H9 (cell line): ENCODE measurements at regions not wholly inside any gene's neighbourhood (a gene's known extent, or its start where the extent isn't known, plus 50 kb on each side); places are given as distances from the start of the nearest gene placed in this dataset.

ENCODE experiments used
- DNase-seq: peaks from one replicate; pipeline ENCODE4 v3.0.0-alpha.2; 2017
- H2AFZ ChIP-seq: one replicate; pipeline ENCODE4 v1.6.1; 2013; ENCODE audit warnings: mild to moderate bottlenecking, low read length, control low read depth, moderate library complexity
- H2AK5ac ChIP-seq: 2 replicates; pipeline ENCODE4 v1.6.1; 2013; ENCODE audit warnings: low read length, control low read depth, mixed read lengths; ENCODE audit not compliant: insufficient read length
- H2BK120ac ChIP-seq: one replicate; pipeline ENCODE4 v1.6.1; 2013; ENCODE audit warnings: low read depth, mild to moderate bottlenecking, low read length, control low read depth, inconsistent platforms; ENCODE audit not compliant: poor library complexity, severe bottlenecking
- H2BK12ac ChIP-seq: 2 replicates; pipeline ENCODE4 v1.6.1; 2013; ENCODE audit warnings: low read length, control low read depth, mixed read lengths, low read depth; ENCODE audit not compliant: insufficient read length
- H2BK15ac ChIP-seq: 2 replicates; pipeline ENCODE4 v1.6.1; 2013; ENCODE audit warnings: low read depth, low read length, control low read depth
- H2BK20ac ChIP-seq: one replicate; pipeline ENCODE4 v1.6.1; 2013; ENCODE audit warnings: low read depth, mild to moderate bottlenecking, low read length, control low read depth, inconsistent platforms; ENCODE audit not compliant: poor library complexity, severe bottlenecking
- H2BK5ac ChIP-seq: 2 replicates; pipeline ENCODE4 v1.6.1; 2013; ENCODE audit warnings: low read length, control low read depth, mixed read lengths; ENCODE audit not compliant: insufficient read length
- H3K14ac ChIP-seq: 2 replicates; pipeline ENCODE4 v1.6.1; 2013; ENCODE audit warnings: low read length, control low read depth; ENCODE audit not compliant: insufficient read depth
- H3K18ac ChIP-seq: 2 replicates; pipeline ENCODE4 v1.6.1; 2013; ENCODE audit warnings: low read depth, mild to moderate bottlenecking, mixed read lengths, low read length, control low read depth; ENCODE audit not compliant: insufficient read length
- H3K23ac ChIP-seq: 2 replicates; pipeline ENCODE4 v1.6.1; 2013; ENCODE audit warnings: low read length, control low read depth, mixed read lengths, low read depth; ENCODE audit not compliant: insufficient read length
- H3K23me2 ChIP-seq: 2 replicates; pipeline ENCODE4 v1.6.1; 2013; ENCODE audit warnings: low read depth, mild to moderate bottlenecking, mixed read lengths, low read length, control low read depth; ENCODE audit not compliant: insufficient read length, poor library complexity, severe bottlenecking
- H3K27ac ChIP-seq: 2 replicates; pipeline ENCODE4 v1.5.1; 2013; ENCODE audit warnings: low read length, control low read depth, mixed read lengths, low read depth; ENCODE audit not compliant: insufficient read length
- H3K27me3 ChIP-seq: 2 replicates; pipeline ENCODE4 v1.6.1; 2013; ENCODE audit warnings: low read length, control low read depth, inconsistent platforms; ENCODE audit not compliant: insufficient read depth
- H3K4ac ChIP-seq: 2 replicates; pipeline ENCODE4 v1.6.1; 2013; ENCODE audit warnings: low read depth, mild to moderate bottlenecking, control low read depth, inconsistent platforms, low read length, moderate library complexity
- H3K4me1 ChIP-seq: 2 replicates; pipeline ENCODE4 v1.6.1; 2013; ENCODE audit warnings: low read length, control low read depth, inconsistent platforms; ENCODE audit not compliant: insufficient read depth
- H3K4me2 ChIP-seq: 2 replicates; pipeline ENCODE4 v1.6.1; 2013; ENCODE audit warnings: low read length, control low read depth, mixed read lengths; ENCODE audit not compliant: insufficient read length, insufficient read depth
- H3K56ac ChIP-seq: 2 replicates; pipeline ENCODE4 v1.6.1; 2013; ENCODE audit warnings: low read depth, mild to moderate bottlenecking, mixed read lengths, low read length, control low read depth; ENCODE audit not compliant: insufficient read length
- H3K79me1 ChIP-seq: 2 replicates; pipeline ENCODE4 v1.6.1; 2013; ENCODE audit warnings: low read depth, mild to moderate bottlenecking, moderate library complexity, low read length, control low read depth, inconsistent platforms; ENCODE audit not compliant: insufficient read depth, poor library complexity, severe bottlenecking
- H3K79me2 ChIP-seq: 2 replicates; pipeline ENCODE4 v1.6.1; 2013; ENCODE audit warnings: low read length, control low read depth, inconsistent platforms; ENCODE audit not compliant: insufficient read depth
- H3K9ac ChIP-seq: 2 replicates; pipeline ENCODE4 v1.6.1; 2013; ENCODE audit warnings: low read length, control low read depth, mixed read lengths; ENCODE audit not compliant: insufficient read length; ENCODE audit errors: extremely low read depth
- H3K9me3 ChIP-seq: one replicate; pipeline ENCODE4 v1.6.1; 2013; ENCODE audit warnings: low read depth, low read length, inconsistent platforms; ENCODE audit not compliant: control insufficient read depth
- H3T11ph ChIP-seq: one replicate; pipeline ENCODE4 v1.6.1; 2013; ENCODE audit warnings: mild to moderate bottlenecking, low read length, control low read depth, inconsistent platforms
- H4K20me1 ChIP-seq: one replicate; pipeline ENCODE4 v1.6.1; 2013; ENCODE audit not compliant: control insufficient read depth, insufficient read length, insufficient read depth
- H4K5ac ChIP-seq: 2 replicates; pipeline ENCODE4 v1.6.1; 2013; ENCODE audit warnings: low read depth, mild to moderate bottlenecking, mixed read lengths, low read length, control low read depth; ENCODE audit not compliant: insufficient read length
- H4K8ac ChIP-seq: replicated peaks from 2 replicates; pipeline ENCODE4 v1.6.1; 2013; ENCODE audit warnings: low read length, control low read depth, mixed read lengths, low read depth; ENCODE audit not compliant: insufficient read length
- H4K91ac ChIP-seq: 2 replicates; pipeline ENCODE4 v1.6.1; 2013; ENCODE audit warnings: low read depth, mild to moderate bottlenecking, moderate library complexity, mixed read lengths, low read length, control low read depth; ENCODE audit not compliant: insufficient read length
- H3K27ac Mint-ChIP-seq, 3 experiments: 2 replicates in 2 of 3; 3 replicates in 1 of 3; pipeline ENCODE4 v1.8.0; 2020 to 2021; ENCODE audit warnings: mixed read lengths in 3 of 3, mild to moderate bottlenecking in 1 of 3, moderate library complexity in 1 of 3
- H3K27me3 Mint-ChIP-seq: 2 replicates; pipeline ENCODE4 v1.8.0; 2021; ENCODE audit warnings: low read depth, mild to moderate bottlenecking, moderate library complexity, mixed read lengths
- H3K36me3 Mint-ChIP-seq, 3 experiments: 2 replicates in 2 of 3; 3 replicates in 1 of 3; pipeline ENCODE4 v1.8.0; 2020 to 2021; ENCODE audit warnings: low read depth in 3 of 3, mixed read lengths in 3 of 3; ENCODE audit not compliant: insufficient read depth in 1 of 3
- H3K4me1 Mint-ChIP-seq, 2 experiments: 2 replicates each; pipeline ENCODE4 v1.8.0; 2020; ENCODE audit warnings: mixed read lengths in 2 of 2
- H3K4me3 Mint-ChIP-seq, 2 experiments: 2 replicates in 1 of 2; 3 replicates in 1 of 2; pipeline ENCODE4 v1.8.0; 2020 to 2021; ENCODE audit warnings: mild to moderate bottlenecking in 2 of 2, mixed read lengths in 2 of 2, moderate library complexity in 1 of 2
- H3K9me3 Mint-ChIP-seq, 2 experiments: 2 replicates in 1 of 2; 3 replicates in 1 of 2; pipeline ENCODE4 v1.8.0; 2020; ENCODE audit warnings: mild to moderate bottlenecking in 2 of 2, mixed read lengths in 2 of 2, moderate library complexity in 1 of 2
- CTCF ChIP-seq: fragments of 200-600 bp; sonication (generic); conservative IDR thresholded peaks from 3 replicates; pipeline ENCODE4 v1.8.0; 2021; ENCODE audit warnings: antibody characterized with exemption, mild to moderate bottlenecking
- WGBS: extraction: QIAGEN DNeasy Blood & Tissue Kit; methylation state at CpG from one replicate; pipeline ENCODE4 v1.1.7; 2013; ENCODE audit warnings: missing lambda C conversion rate, low lambda C conversion rate, mixed read lengths; ENCODE audit not compliant: insufficient read length; ENCODE audit errors: extremely low coverage; 5-methylcytosine and 5-hydroxymethylcytosine counted together

GRCh38 chr3:159761848-159762635, 226.6 kb upstream of the IL12A start:
- no peak overlapping the region for H3K18ac ChIP-seq

More at GRCh38 chr3:159761848-159762635, 226.6 kb upstream of the IL12A start:
- Histone ChIP-seq H3K79me2 (no peaks in the 10 kb centered on the region), H2BK120ac (no peak overlapping the region), H3T11ph (no peak overlapping the region), H2BK12ac (no peak overlapping the region), H3K4me1 (peaks cover 7% of the 10 kb centered on the region; the same call in 1 of the 2 replicates), H3K9me3 (no peaks in the 10 kb centered on the region), H3K56ac (no peak overlapping the region), H3K4ac (no peak overlapping the region), H3K27ac (no peak overlapping the region), H3K23ac (no peak overlapping the region), H2BK20ac (no peak overlapping the region), H3K9ac (no peak overlapping the region), H3K23me2 (peaks cover 19% of the 10 kb centered on the region), H4K5ac (no peak overlapping the region), H2BK15ac (no peak overlapping the region), H3K14ac (no peak overlapping the region), H2AK5ac (no peak overlapping the region), H3K79me1 (no peaks in the 10 kb centered on the region), H3K27me3 (no peaks in the 10 kb centered on the region; the same call in 1 of the 2 replicates), H4K8ac (no peak overlapping the region), H3K4me2 (peak overlapping the region; percentile 67), H2BK5ac (no peak overlapping the region), H2AFZ (no peak overlapping the region), H4K91ac (no peak overlapping the region), H4K20me1 (peaks cover 2% of the 10 kb centered on the region)
- no peak for DNase-seq
- peaks cover under 1 to 1% of the 10 kb centered on the region in 2 experiments; a peak in 2 of 5 replicates for H3K9me3 Mint-ChIP-seq
- peaks cover 39 to 41% of the 10 kb centered on the region in 2 experiments for H3K4me1 Mint-ChIP-seq
- H3K27ac Mint-ChIP-seq = no peak overlapping the region
- H3K36me3 Mint-ChIP-seq = peaks cover under 1 to 1% (median 1%) of the 10 kb centered on the region in 3 experiments; a peak in 4 of 7 replicates
- no peak for TF ChIP-seq CTCF
- no CpG with 5 or more reads among the region's 7 CpGs for WGBS
- peaks cover 12% of the 10 kb centered on the region for H3K27me3 Mint-ChIP-seq
- peak overlapping the region; percentile 91 to 96 for H3K4me3 Mint-ChIP-seq
